OCI-LY3 (cell line): ENCODE measurements at regions not wholly inside any gene's neighbourhood (a gene's known extent, or its start where the extent isn't known, plus 50 kb on each side); places are given as distances from the start of the nearest gene placed in this dataset.

Experiments used
- H2AFZ ChIP-seq: fragments of 200-600, 300-600 bp; shearing (Covaris generic); 2 replicates; pipeline ENCODE4 v1.6.0; 2014; ENCODE audit warnings: antibody characterized with exemption, low read depth, low read length
- H3K27ac ChIP-seq: fragments of 200-600, 300-600 bp; sonication (generic); 2 replicates; pipeline ENCODE4 v1.5.1; 2014; ENCODE audit warnings: mild to moderate bottlenecking, low read length, moderate library complexity, mixed read lengths
- H3K27me3 ChIP-seq: fragments of 200-600, 300-600 bp; sonication (generic); 2 replicates; pipeline ENCODE4 v1.6.1; 2014; ENCODE audit warnings: low read depth, low read length, mixed read lengths
- H3K36me3 ChIP-seq: fragments of 200-600, 300-600 bp; sonication (generic); replicated peaks from 2 replicates; pipeline ENCODE3; 2014; ENCODE audit warnings: low read depth, low read length, mixed read lengths
- H3K4me1 ChIP-seq: fragments of 300-600, 200-600 bp; sonication (generic); 2 replicates; pipeline ENCODE4 v1.6.1; 2014; ENCODE audit warnings: low read length, mixed read lengths
- H3K4me2 ChIP-seq: fragments of 200-600, 300-600 bp; sonication (generic); 2 replicates; pipeline ENCODE4 v1.6.1; 2014; ENCODE audit warnings: low read length, mixed read lengths
- H3K4me3 ChIP-seq: fragments of 300-600, 200-600 bp; sonication (generic); 2 replicates; pipeline ENCODE4 v1.5.1; 2014; ENCODE audit warnings: antibody characterized with exemption, mild to moderate bottlenecking, low read length, moderate library complexity
- H3K79me2 ChIP-seq: fragments of 300-600, 200-600 bp; shearing (Covaris generic); 2 replicates; pipeline ENCODE4 v1.6.1; 2014; ENCODE audit warnings: mild to moderate bottlenecking, low read length, mixed read lengths
- H3K9ac ChIP-seq: fragments of 300-600, 200-600 bp; shearing (Covaris generic); 2 replicates; pipeline ENCODE4 v1.6.0; 2014; ENCODE audit warnings: mild to moderate bottlenecking, low read length, moderate library complexity
- H3K9me3 ChIP-seq: fragments of 200-600, 300-600 bp; shearing (Covaris generic); 2 replicates; pipeline ENCODE4 v1.6.1; 2014; ENCODE audit warnings: low read length, mixed read lengths; ENCODE audit not compliant: insufficient read depth
- H4K20me1 ChIP-seq: fragments of 200-600, 300-600 bp; sonication (generic); 2 replicates; pipeline ENCODE4 v1.6.1; 2016; ENCODE audit warnings: low read length, mixed read lengths; ENCODE audit not compliant: insufficient read depth
- CTCF ChIP-seq: fragments of 200-600, 300-600 bp; sonication (generic); IDR thresholded peaks from 2 replicates; pipeline ENCODE4 v1.5.1; 2014; ENCODE audit warnings: antibody characterized with exemption, low read length, low read depth
- EZH2phosphoT487 ChIP-seq: fragments of 200-600 bp; shearing (Covaris generic); IDR thresholded peaks from 2 replicates; pipeline ENCODE4 v1.6.1; 2018; ENCODE audit warnings: antibody characterized with exemption, mixed run types, low read depth

- Histone ChIP-seq H2AFZ (no peak overlapping the region), H3K79me2 (no peaks in the 10 kb centered on the region), H3K4me2 (no peak overlapping the region), H4K20me1 (no peaks in the 10 kb centered on the region), H3K9ac (no peak overlapping the region), H3K36me3 (no peaks in the 10 kb centered on the region), H3K4me1 (no peaks in the 10 kb centered on the region), H3K27ac (no peak overlapping the region), H3K4me3 (no peak overlapping the region), H3K9me3 (no peaks in the 10 kb centered on the region), H3K27me3 (peaks cover 25% of the 10 kb centered on the region; the same call in 1 of the 2 replicates)
- TF ChIP-seq CTCF (no peak), EZH2phosphoT487 (no peak)
Measured at GRCh38 chr20:24235296-24236175, 233.9 kb upstream of the SYNDIG1 start.

GRCh38 chr20:24227600-24227999 lies 239.0 kb upstream of the GGTLC1 start:
- Histone ChIP-seq H3K4me3 (no peak overlapping the region), H3K79me2 (no peaks in the 10 kb centered on the region), H3K4me1 (no peaks in the 10 kb centered on the region; the same call in 1 of the 2 replicates), H3K36me3 (no peaks in the 10 kb centered on the region), H3K9me3 (no peaks in the 10 kb centered on the region), H3K9ac (no peak overlapping the region), H3K27ac (no peak overlapping the region), H2AFZ (no peak overlapping the region), H3K4me2 (no peak overlapping the region), H3K27me3 (peaks cover 9% of the 10 kb centered on the region; the same call in 1 of the 2 replicates), H4K20me1 (no peaks in the 10 kb centered on the region)
- no peak for TF ChIP-seq CTCF
- no peak for TF ChIP-seq EZH2phosphoT487

- TF ChIP-seq CTCF = no peak
- TF ChIP-seq EZH2phosphoT487 = no peak; the same call in none of the 2 replicates
- no peaks in the 10 kb centered on the region for H3K9me3 ChIP-seq
- peaks cover 28% of the 10 kb centered on the region for H3K27me3 ChIP-seq
- no peaks in the 10 kb centered on the region for H4K20me1 ChIP-seq
- H3K4me3 ChIP-seq = no peak overlapping the region
- no peaks in the 10 kb centered on the region for H3K79me2 ChIP-seq
- H2AFZ ChIP-seq = no peak overlapping the region
- H3K36me3 ChIP-seq = no peaks in the 10 kb centered on the region
- H3K9ac ChIP-seq = no peak overlapping the region
- H3K4me1 ChIP-seq = no peaks in the 10 kb centered on the region
- no peak overlapping the region for H3K27ac ChIP-seq
- H3K4me2 ChIP-seq = no peak overlapping the region
Measured at GRCh38 chr20:24212494-24212893, 223.9 kb upstream of the GGTLC1 start.

GRCh38 chr20:24211972-24212371 lies 223.4 kb upstream of the GGTLC1 start:
- Histone ChIP-seq H3K36me3 (no peaks in the 10 kb centered on the region), H3K9me3 (no peaks in the 10 kb centered on the region), H3K4me1 (no peaks in the 10 kb centered on the region), H3K4me3 (no peak overlapping the region), H3K9ac (no peak overlapping the region), H3K79me2 (no peaks in the 10 kb centered on the region), H3K27ac (no peak overlapping the region), H2AFZ (no peak overlapping the region), H3K27me3 (peaks cover 28% of the 10 kb centered on the region), H4K20me1 (no peaks in the 10 kb centered on the region), H3K4me2 (no peak overlapping the region)
- no peak for TF ChIP-seq CTCF
- no peak for TF ChIP-seq EZH2phosphoT487
